SK-N-SH treated with all-trans-retinoic acid at 6 μM for 48 hours (cell line): ENCODE measurements at regions not wholly inside any gene's neighbourhood (a gene's known extent, or its start where the extent isn't known, plus 50 kb on each side); places are given as distances from the start of the nearest gene placed in this dataset.

Source experiments
- ATAC-seq: fragments of 200-7000 bp; cut with Tn5 transposase; 3 replicates; pipeline ENCODE4 v1.9.1; 2020; ENCODE audit warnings: mild to moderate bottlenecking, moderate library complexity
- ARNTL ChIP-seq: fragments of 450-650 bp; formaldehyde crosslinking; IDR thresholded peaks from 2 replicates; pipeline ENCODE4 v1.5.0; 2020; ENCODE audit warnings: low read depth, mild to moderate bottlenecking, moderate library complexity, borderline replicate concordance
- BACH2 ChIP-seq: fragments of 250-450 bp; sonication (Bioruptor Pico); IDR thresholded peaks from 2 replicates; pipeline ENCODE4 v1.9.0; 2021; ENCODE audit warnings: mild to moderate bottlenecking, borderline replicate concordance
- CREB5 ChIP-seq: fragments of 250-450 bp; sonication (Bioruptor Pico); IDR thresholded peaks from 2 replicates; pipeline ENCODE4 v1.5.1; 2020; ENCODE audit warnings: low read depth, mild to moderate bottlenecking, moderate library complexity
- CSDC2 ChIP-seq: fragments of 250-450 bp; sonication (Bioruptor Pico); IDR thresholded peaks from 2 replicates; pipeline ENCODE4 v1.5.0; 2020; ENCODE audit warnings: mild to moderate bottlenecking, moderate library complexity
- CSRNP3 ChIP-seq: fragments of 250-450 bp; sonication (Bioruptor Pico); IDR thresholded peaks from 2 replicates; pipeline ENCODE4 v1.5.1; 2021; ENCODE audit warnings: mild to moderate bottlenecking, moderate library complexity
- ESRRG ChIP-seq: fragments of 250-450 bp; sonication (Bioruptor Pico); IDR thresholded peaks from 2 replicates; pipeline ENCODE4 v1.6.1; 2021; ENCODE audit warnings: mild to moderate bottlenecking
- GLIS3 ChIP-seq: fragments of 250-450 bp; sonication (Bioruptor Pico); IDR thresholded peaks from 2 replicates; pipeline ENCODE4 v1.5.0; 2020; ENCODE audit warnings: mild to moderate bottlenecking, moderate library complexity
- ISL1 ChIP-seq: fragments of 250-450 bp; sonication (Bioruptor Pico); IDR thresholded peaks from 2 replicates; pipeline ENCODE4 v2.1.2; 2022; ENCODE audit warnings: mild to moderate bottlenecking, moderate library complexity
- OSR1 ChIP-seq: fragments of 250-450 bp; sonication (Bioruptor Pico); IDR thresholded peaks from 2 replicates; pipeline ENCODE4 v1.8.0; 2022; ENCODE audit warnings: moderate library complexity, mild to moderate bottlenecking, inconsistent platforms
- PPARA ChIP-seq: fragments of 250-450 bp; sonication (Bioruptor Pico); IDR thresholded peaks from 2 replicates; pipeline ENCODE4 v1.5.0; 2020; ENCODE audit warnings: mild to moderate bottlenecking, borderline replicate concordance
- RARB ChIP-seq: fragments of 250-450 bp; sonication (Bioruptor Pico); IDR thresholded peaks from 2 replicates; pipeline ENCODE4 v1.8.0; 2021; ENCODE audit warnings: mild to moderate bottlenecking, moderate library complexity
- SNAI2 ChIP-seq: fragments of 250-450 bp; sonication (Bioruptor Pico); IDR thresholded peaks from 2 replicates; pipeline ENCODE4 v1.5.0; 2020; ENCODE audit warnings: mild to moderate bottlenecking, moderate library complexity
- TCF4 ChIP-seq: fragments of 250-450 bp; sonication (Bioruptor Pico); IDR thresholded peaks from 2 replicates; pipeline ENCODE4 v1.8.0; 2021; ENCODE audit warnings: mild to moderate bottlenecking, moderate library complexity, borderline replicate concordance
- TOX ChIP-seq: fragments of 250-450 bp; sonication (Bioruptor Pico); IDR thresholded peaks from 2 replicates; pipeline ENCODE4 v1.8.0; 2021; ENCODE audit warnings: mild to moderate bottlenecking, moderate library complexity, borderline replicate concordance
- ZC3H10 ChIP-seq: fragments of 250-450 bp; sonication (Bioruptor Pico); IDR thresholded peaks from 2 replicates; pipeline ENCODE4 v1.5.1; 2021; ENCODE audit warnings: mild to moderate bottlenecking, moderate library complexity
- ZFP3 ChIP-seq: fragments of 250-450 bp; sonication (Bioruptor Pico); IDR thresholded peaks from 2 replicates; pipeline ENCODE4 v1.5.0; 2020; ENCODE audit warnings: mild to moderate bottlenecking, moderate library complexity
- ZFP30 ChIP-seq: fragments of 450-650 bp; formaldehyde crosslinking; IDR thresholded peaks from 2 replicates; pipeline ENCODE4 v1.5.0; 2022; ENCODE audit warnings: mild to moderate bottlenecking, moderate library complexity
- ZNF565 ChIP-seq: fragments of 450-650 bp; formaldehyde crosslinking; conservative IDR thresholded peaks from 2 replicates; pipeline ENCODE4 v1.5.0; 2020; ENCODE audit warnings: low read depth, mild to moderate bottlenecking, moderate library complexity
- ZNF70 ChIP-seq: fragments of 450-650 bp; formaldehyde crosslinking; IDR thresholded peaks from 2 replicates; pipeline ENCODE4 v1.5.0; 2020; ENCODE audit warnings: mild to moderate bottlenecking, moderate library complexity
- ZNF8 ChIP-seq: fragments of 450-650 bp; formaldehyde crosslinking; IDR thresholded peaks from 2 replicates; pipeline ENCODE4 v1.5.0; 2020; ENCODE audit warnings: mild to moderate bottlenecking, moderate library complexity
- TF ChIP-seq, protein P1 (sequence below): fragments of 250-450 bp; sonication (Bioruptor Pico); IDR thresholded peaks from 2 replicates; pipeline ENCODE4 v1.8.0; 2020; ENCODE audit warnings: mild to moderate bottlenecking, moderate library complexity, borderline replicate concordance
- TF ChIP-seq, protein P2 (sequence below): fragments of 250-450 bp; sonication (Bioruptor Pico); IDR thresholded peaks from 2 replicates; pipeline ENCODE4 v1.8.0; 2021; ENCODE audit warnings: low read depth, mild to moderate bottlenecking, moderate library complexity, borderline replicate concordance
- TF ChIP-seq, protein P3 (sequence below): fragments of 250-450 bp; sonication (Bioruptor Pico); IDR thresholded peaks from 2 replicates; pipeline ENCODE4 v1.5.0; 2020; ENCODE audit warnings: mild to moderate bottlenecking, moderate library complexity

- TF ChIP-seq TCF4 (CRISPR knock-in tag) (no peak), RARB (no peak), TOX (no peak), ZFP30 (CRISPR knock-in tag) (no peak), GLIS3 (CRISPR knock-in tag) (no peak), ZNF565 (no peak), ARNTL (no peak), CSRNP3 (CRISPR knock-in tag) (no peak), SNAI2 (no peak), ESRRG (no peak), ZC3H10 (no peak), ZNF70 (CRISPR knock-in tag) (no peak), ZFP3 (no peak), PPARA (CRISPR knock-in tag) (no peak), ISL1 (CRISPR knock-in tag) (no peak), CREB5 (CRISPR knock-in tag) (no peak), OSR1 (CRISPR knock-in tag) (no peak)
- TF ChIP-seq, protein P1, sequence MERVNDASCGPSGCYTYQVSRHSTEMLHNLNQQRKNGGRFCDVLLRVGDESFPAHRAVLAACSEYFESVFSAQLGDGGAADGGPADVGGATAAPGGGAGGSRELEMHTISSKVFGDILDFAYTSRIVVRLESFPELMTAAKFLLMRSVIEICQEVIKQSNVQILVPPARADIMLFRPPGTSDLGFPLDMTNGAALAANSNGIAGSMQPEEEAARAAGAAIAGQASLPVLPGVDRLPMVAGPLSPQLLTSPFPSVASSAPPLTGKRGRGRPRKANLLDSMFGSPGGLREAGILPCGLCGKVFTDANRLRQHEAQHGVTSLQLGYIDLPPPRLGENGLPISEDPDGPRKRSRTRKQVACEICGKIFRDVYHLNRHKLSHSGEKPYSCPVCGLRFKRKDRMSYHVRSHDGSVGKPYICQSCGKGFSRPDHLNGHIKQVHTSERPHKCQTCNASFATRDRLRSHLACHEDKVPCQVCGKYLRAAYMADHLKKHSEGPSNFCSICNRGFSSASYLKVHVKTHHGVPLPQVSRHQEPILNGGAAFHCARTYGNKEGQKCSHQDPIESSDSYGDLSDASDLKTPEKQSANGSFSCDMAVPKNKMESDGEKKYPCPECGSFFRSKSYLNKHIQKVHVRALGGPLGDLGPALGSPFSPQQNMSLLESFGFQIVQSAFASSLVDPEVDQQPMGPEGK, result no peak
- TF ChIP-seq, protein P2, sequence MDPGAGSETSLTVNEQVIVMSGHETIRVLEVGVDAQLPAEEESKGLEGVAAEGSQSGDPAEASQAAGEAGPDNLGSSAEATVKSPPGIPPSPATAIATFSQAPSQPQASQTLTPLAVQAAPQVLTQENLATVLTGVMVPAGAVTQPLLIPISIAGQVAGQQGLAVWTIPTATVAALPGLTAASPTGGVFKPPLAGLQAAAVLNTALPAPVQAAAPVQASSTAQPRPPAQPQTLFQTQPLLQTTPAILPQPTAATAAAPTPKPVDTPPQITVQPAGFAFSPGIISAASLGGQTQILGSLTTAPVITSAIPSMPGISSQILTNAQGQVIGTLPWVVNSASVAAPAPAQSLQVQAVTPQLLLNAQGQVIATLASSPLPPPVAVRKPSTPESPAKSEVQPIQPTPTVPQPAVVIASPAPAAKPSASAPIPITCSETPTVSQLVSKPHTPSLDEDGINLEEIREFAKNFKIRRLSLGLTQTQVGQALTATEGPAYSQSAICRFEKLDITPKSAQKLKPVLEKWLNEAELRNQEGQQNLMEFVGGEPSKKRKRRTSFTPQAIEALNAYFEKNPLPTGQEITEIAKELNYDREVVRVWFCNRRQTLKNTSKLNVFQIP (CRISPR knock-in tag), result no peak
- TF ChIP-seq, protein P3, sequence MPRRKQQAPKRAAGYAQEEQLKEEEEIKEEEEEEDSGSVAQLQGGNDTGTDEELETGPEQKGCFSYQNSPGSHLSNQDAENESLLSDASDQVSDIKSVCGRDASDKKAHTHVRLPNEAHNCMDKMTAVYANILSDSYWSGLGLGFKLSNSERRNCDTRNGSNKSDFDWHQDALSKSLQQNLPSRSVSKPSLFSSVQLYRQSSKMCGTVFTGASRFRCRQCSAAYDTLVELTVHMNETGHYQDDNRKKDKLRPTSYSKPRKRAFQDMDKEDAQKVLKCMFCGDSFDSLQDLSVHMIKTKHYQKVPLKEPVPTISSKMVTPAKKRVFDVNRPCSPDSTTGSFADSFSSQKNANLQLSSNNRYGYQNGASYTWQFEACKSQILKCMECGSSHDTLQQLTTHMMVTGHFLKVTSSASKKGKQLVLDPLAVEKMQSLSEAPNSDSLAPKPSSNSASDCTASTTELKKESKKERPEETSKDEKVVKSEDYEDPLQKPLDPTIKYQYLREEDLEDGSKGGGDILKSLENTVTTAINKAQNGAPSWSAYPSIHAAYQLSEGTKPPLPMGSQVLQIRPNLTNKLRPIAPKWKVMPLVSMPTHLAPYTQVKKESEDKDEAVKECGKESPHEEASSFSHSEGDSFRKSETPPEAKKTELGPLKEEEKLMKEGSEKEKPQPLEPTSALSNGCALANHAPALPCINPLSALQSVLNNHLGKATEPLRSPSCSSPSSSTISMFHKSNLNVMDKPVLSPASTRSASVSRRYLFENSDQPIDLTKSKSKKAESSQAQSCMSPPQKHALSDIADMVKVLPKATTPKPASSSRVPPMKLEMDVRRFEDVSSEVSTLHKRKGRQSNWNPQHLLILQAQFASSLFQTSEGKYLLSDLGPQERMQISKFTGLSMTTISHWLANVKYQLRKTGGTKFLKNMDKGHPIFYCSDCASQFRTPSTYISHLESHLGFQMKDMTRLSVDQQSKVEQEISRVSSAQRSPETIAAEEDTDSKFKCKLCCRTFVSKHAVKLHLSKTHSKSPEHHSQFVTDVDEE (CRISPR knock-in tag), result no peak
- no peak for ATAC-seq
These were observed 160.9 kb downstream of the FZD1 start for GRCh38 chr7:91425149-91425548.

- ATAC-seq, result no peak
- TF ChIP-seq, protein P1, result no peak
- TF ChIP-seq SNAI2, result no peak
- TF ChIP-seq CSDC2 (CRISPR knock-in tag), result no peak
- TF ChIP-seq ESRRG, result no peak
- TF ChIP-seq TCF4 (CRISPR knock-in tag), result no peak
- TF ChIP-seq GLIS3 (CRISPR knock-in tag), result no peak
- TF ChIP-seq ZFP3, result no peak
- TF ChIP-seq ZC3H10, result no peak
- no peak for TF ChIP-seq RARB
- TF ChIP-seq PPARA (CRISPR knock-in tag), result no peak
- TF ChIP-seq ISL1 (CRISPR knock-in tag), result no peak
- TF ChIP-seq BACH2 (CRISPR knock-in tag), result no peak
- no peak for TF ChIP-seq ZFP30 (CRISPR knock-in tag)
- no peak for TF ChIP-seq CREB5 (CRISPR knock-in tag)
- no peak for TF ChIP-seq ARNTL
- TF ChIP-seq TOX, result no peak
- TF ChIP-seq ZNF8 (CRISPR knock-in tag), result no peak
- TF ChIP-seq, protein P2 (CRISPR knock-in tag), result no peak
- no peak for TF ChIP-seq OSR1 (CRISPR knock-in tag)
- no peak for TF ChIP-seq ZNF70 (CRISPR knock-in tag)
- TF ChIP-seq, all 23 proteins: peak for 0
These were observed 162.8 kb downstream of the FZD1 start for GRCh38 chr7:91427051-91427450.
